Erythroblast (primary cell): ENCODE measurements at regions not wholly inside any gene's neighbourhood (a gene's known extent, or its start where the extent isn't known, plus 50 kb on each side); places are given as distances from the start of the nearest gene placed in this dataset.

Experiments used
- DNase-seq, 2 experiments: peaks; one replicate each; lab custom pipeline; 2025; lab: John Stamatoyannopoulos, UW
- GATA1 ChIP-seq: IDR thresholded peaks from 2 replicates; pipeline ENCODE4 v1.6.1; 2011; ENCODE audit warnings: low read depth, mild to moderate bottlenecking, control low read depth, low read length, moderate library complexity
- POLR2A ChIP-seq: IDR thresholded peaks from 2 replicates; pipeline ENCODE4 v1.6.1; 2011; ENCODE audit warnings: mild to moderate bottlenecking, low read length

DNA sequence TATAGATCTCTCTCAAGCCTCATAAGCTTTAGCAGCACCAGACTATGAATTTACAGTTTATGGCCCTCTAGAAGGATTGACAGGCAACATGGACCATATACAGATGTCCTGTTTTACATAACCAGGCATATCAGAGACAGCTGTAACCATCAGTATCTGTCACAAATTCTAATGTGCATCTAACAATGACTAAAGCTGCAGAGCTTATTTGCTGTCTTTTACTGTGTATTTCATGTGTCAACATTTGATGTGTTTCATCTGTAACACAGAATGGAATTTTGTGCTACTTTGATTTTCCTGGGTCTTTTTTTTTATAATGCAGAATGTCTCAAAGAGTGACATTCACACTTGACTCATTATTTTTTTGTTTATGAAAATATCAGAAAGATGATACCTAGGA, 348.3 kb downstream of the SLC16A7 start:
- TF ChIP-seq POLR2A (no peak), GATA1 (no peak)
- DNase-seq, result no peak

DNA sequence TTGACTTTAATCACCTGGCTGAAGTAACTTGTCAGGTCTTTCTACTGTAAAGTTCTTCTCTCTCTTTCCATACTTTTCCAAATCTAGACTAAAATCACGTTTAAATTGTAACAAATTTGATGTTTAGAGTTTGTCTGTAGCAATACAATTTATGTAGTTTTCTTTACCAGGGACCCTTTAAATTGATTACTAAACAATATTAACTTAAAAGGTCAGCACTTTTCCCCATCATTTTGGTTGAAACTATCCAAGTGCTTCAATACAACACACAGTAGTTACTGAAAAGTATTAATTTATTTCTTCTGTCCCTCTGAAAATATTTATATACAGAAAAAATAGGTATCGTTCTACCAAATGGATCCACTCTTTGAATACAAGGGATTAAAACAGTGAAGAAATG, 350.8 kb downstream of the SLC16A7 start:
- DNase-seq, result no peak
- no peak for TF ChIP-seq GATA1
- TF ChIP-seq POLR2A, result no peak

DNA sequence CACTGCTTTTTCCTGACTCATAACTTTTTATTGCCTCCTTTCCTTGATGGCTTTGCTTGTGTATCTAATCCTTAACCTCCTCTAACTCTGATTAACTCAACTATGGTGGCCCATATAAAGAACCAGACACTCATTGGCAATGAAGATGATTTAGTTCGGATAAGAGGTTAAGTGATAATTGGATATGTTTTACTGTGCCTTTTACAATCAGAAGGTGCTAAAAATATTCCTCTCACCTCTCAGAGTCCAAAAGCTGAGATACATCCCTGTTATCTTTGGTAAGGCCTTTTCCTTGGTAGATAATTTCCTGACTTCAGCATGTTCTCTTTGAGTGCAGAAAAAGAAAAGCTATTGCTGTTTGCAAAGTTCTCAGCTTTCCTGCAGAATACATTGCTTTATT, 367.7 kb downstream of the SLC16A7 start:
- TF ChIP-seq GATA1 (no peak), POLR2A (no peak)
- no peak for DNase-seq

DNA sequence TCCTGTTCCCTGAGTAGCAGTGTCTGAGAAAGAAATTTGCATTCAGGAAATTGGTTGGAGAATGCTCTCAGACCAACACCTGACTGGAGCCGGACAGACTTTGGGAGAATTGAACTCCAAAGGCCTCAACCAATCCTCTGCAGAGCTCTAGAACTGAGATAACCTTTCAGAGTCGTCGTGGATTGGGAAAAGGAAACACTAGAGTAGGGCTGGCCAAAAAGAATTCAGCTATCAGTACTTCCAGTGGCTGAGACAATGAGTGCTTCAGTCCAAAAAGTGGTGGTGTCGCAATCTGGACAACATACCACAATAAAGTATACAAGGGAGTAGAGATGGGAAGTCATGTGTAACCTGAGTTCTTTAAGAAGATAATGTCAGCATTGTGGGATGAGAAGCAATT, 377.1 kb downstream of the SLC16A7 start:
- DNase-seq, result no peak
- TF ChIP-seq POLR2A (no peak), GATA1 (no peak)

DNA sequence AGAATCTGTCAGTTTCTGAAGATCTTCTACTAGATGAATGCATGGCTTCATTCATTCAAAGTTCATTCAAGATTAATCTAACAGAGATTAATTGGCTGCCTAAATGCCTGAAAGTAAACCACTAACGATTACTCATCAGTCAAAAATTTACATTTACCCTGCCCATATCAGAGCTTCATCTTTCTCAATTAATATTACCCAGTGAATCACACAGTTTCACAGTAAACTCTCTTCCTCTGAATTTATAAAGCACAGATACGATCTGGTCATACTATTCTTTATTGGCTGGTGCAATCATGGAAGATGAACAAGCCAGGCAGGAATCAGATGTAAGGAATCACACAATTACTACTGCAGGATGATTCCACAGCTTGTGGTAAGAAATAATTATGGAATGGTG, 377.7 kb downstream of the SLC16A7 start:
- DNase-seq, result no peak
- no peak for TF ChIP-seq POLR2A
- no peak for TF ChIP-seq GATA1

DNA sequence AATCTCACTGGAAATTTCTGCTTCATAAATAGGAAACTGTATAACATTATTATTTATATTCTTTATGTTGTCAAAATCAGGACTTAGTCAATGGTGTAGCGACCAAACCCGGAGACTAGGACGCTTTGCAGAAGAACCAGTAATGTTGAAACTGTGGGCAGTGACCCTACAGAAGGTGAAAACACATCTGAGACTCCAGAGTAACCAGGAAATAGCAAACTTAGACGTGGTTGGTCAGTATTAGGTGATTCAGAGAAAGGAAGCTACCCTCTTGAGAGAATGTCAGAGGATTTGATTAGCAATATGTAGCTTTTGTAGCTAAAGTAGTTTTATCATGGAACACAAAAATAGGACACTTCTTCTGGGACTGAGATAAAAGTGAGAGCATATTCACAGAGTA, 381.9 kb downstream of the SLC16A7 start:
- TF ChIP-seq POLR2A (no peak), GATA1 (no peak)
- DNase-seq, result no peak

DNA sequence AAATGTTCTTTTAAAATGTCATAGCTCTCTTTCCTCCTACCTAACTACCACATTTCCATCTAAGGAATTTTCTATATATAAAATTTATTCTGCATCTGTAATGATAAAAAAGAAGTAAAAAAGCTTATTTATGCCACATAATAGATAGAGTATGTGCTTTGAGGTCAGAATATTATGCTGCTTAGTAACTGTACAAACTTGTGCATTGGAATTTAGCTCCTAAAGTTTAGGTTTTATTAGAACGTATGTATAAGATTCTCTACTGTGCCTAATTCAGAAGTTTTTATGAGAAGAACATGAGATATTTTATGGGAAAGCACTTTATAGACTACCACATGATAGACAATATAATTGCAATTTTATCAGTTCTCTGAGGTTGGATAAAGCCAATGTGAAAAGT, 384.6 kb downstream of the SLC16A7 start:
- no peak for TF ChIP-seq POLR2A
- no peak for TF ChIP-seq GATA1

DNA sequence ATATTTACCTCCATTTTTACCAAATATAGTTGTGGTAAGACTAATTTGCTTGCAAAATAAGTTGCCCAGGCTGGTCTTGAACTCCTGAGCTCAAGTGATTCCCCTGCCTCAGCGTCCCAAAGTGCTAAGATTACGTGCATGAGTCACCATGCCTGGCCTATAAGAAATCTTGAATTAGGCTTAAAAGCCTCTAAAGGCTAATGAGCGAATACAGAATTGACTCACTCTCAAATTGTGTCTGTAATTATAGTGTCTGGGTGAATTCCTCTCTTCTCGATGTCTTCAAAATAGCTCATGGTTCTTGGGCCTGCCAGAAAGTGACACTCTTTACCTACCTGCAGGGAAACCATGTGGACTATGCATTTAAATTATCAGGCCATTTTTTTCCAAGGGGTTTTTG, 403.5 kb downstream of the SLC16A7 start:
- DNase-seq, result no peak
- no peak for TF ChIP-seq POLR2A
- no peak for TF ChIP-seq GATA1

More for the DNA sequence above, 384.6 kb downstream of the SLC16A7 start:
- DNase-seq, result no peak

DNA sequence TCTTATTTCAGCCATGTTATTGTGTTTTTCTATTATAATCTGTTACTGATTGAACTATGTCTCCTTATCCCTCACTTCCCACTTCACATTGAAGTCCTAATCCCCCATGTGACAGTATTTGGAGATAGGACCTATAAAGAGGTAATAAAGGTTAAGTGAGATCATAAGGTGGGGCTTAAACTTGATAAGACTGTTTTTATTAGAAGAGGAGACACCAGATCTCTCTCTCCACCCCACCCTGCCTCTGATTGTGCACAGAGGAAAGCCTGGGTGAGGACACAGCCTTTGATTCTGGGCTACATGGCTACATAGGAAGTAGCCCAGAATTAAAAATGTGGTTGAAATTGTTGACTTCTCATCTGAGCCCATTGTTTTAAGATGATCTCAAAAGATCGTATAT, 414.7 kb downstream of the SLC16A7 start:
- TF ChIP-seq POLR2A (no peak), GATA1 (no peak)
- DNase-seq, result no peak

DNA sequence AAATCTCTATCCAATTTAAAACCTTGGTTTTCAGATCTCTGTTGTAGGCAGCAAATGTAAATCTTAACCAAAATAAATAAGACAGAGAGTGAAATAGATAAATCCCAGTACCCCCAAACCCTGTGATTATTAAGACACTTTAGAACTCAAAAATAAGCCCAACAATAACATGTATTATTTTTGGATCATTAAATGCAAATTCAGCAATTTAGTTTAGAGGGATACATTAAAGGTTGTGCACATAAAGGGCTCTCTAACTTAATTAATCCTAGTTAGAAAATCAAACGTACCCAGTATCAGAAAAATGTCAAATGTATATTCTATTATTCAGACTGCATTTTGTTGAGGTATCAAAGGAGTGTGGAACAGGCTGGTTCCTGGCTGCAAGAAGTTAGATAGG, 416.8 kb downstream of the SLC16A7 start:
- no peak for TF ChIP-seq GATA1
- no peak for TF ChIP-seq POLR2A
- no peak for DNase-seq

DNA sequence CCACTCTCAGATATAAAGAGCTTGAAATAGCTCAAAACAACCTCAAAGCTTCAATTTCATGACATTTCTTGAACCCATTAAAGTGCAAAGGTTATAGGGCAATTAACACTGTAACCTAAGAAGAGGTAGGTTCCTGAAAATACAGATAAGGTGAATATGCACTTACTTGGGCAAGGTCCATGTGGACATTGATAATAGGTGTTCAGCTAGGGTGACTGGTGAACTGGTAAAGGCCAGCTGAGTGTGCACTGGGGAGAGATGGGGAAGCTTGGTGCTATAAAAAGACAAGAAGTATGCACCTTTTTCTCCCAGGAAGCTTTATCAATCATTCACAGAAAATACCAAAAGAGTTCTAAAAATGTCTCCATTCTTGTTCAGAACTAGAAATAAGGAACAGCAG, 418.6 kb downstream of the SLC16A7 start:
- no peak for TF ChIP-seq GATA1
- no peak for TF ChIP-seq POLR2A

DNA sequence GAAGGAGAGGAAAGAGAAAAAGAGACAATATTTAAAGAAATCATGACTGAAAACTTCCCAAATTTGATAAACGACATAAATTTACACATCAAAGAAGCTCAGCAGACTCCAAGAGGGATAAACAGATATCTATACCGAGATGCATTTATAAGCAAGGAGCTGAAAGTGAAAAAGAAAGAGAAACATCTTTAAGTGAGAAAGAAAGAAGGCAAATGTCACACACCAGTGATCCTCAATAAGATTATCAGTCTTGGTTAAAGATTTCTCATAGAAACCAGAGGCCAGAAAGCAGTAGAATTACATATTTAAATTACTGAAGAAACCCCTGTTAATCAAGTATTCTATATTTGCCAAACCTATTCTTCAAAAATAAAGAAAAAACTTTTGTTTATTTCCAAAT, 424.2 kb downstream of the SLC16A7 start:
- no peak for DNase-seq
- TF ChIP-seq POLR2A, result no peak
- TF ChIP-seq GATA1, result no peak

More for the DNA sequence above, 418.6 kb downstream of the SLC16A7 start:
- no peak for DNase-seq

DNA sequence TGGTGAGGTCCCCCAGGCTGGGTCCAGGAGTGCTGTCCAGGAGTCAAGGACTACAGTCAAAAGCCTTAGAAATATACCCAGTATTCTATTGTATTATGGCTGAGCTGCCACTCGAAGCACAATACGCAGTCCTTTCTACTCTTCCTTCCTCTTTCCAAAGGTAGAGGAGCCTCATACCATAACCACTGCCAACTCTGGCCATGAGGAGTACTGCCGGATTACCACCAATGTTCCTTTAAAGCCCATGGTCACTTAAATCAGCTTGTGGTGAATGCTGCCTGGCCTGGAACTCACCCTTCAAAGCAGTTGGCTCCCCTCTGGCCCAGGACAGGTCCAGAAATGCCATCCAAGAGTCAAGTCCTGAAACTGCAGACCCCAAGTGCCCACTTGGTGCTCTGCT, 425.4 kb downstream of the SLC16A7 start:
- no peak for TF ChIP-seq POLR2A
- TF ChIP-seq GATA1, result no peak
- DNase-seq, result no peak

DNA sequence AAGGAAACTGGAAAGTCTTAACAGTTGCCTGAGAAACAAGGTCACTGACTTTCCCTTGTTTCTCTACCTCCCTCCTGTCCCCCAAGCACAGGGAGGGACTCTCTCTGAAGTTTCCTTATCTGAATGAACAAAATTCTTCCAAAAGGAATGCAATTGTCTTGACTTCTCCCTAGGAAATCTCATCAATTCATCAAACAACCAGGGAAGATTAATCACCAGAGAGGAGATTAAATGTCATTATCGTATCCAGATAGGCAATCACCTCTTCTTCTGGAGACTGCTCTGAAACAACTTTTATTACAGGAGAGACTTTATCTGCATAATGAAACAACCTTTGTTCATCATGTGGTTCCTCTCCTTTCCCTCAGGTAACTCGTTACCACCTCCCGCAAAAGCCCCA, 431.4 kb downstream of the SLC16A7 start:
- DNase-seq, result no peak
- TF ChIP-seq POLR2A (no peak), GATA1 (no peak)

DNA sequence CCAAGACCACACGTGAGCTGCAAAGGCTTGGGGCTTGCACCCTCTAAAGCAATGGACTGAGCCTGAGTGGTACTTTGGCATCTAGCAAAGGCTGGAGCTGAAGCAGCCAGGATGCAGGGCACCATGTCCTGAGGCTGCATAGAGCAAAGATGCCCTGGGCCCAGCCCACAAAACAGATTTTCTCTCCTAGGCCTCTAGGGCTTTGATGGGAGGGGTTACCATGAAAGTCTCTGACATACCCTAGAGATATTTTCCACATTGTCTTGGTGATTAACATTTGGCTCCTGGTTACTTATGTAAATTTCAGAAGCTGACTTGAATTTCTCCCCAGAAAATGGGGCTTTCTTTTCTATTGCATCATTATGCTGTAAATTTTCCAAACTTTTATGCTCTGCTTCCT, 438.3 kb downstream of the SLC16A7 start:
- DNase-seq, result no peak
- TF ChIP-seq GATA1, result no peak
- no peak for TF ChIP-seq POLR2A

DNA sequence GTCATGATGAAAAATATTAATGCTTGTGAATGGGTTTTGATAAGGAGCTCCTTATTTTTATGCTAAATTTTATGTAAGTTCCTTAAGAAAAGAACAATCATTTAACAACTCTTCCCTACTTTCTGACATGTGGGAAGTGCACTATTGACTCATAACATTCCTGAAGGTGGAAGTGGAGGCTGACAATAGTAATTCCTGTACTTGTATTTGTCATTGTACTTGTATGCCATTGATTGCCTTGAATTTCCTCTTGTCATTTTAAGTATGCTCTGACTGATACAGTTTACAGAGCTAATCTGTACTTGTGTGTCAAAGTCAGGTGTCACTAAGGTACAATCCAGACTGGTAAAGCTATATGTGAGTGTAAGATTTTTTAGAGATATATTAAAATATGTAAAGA, 440.0 kb downstream of the SLC16A7 start:
- DNase-seq, result no peak
- no peak for TF ChIP-seq POLR2A
- no peak for TF ChIP-seq GATA1

DNA sequence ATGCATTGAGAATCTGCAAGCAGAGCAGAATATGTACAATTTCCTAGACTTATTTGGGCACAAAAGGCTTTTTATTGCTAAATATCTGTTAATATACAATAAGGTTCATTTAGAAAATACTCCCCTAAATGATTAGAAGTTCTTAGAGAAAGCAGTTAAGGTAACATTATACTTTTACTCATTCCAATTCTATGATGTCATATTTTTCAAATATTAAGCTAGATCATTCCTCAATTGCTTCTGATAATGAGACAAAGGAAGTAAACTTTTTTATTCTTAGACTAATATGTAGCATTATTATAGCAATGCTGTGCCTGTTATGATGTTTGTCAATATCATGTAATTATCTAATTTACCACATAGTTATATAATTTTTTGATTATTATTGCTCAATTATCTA, 447.0 kb downstream of the SLC16A7 start:
- no peak for DNase-seq
- TF ChIP-seq GATA1, result no peak
- TF ChIP-seq POLR2A, result no peak

DNA sequence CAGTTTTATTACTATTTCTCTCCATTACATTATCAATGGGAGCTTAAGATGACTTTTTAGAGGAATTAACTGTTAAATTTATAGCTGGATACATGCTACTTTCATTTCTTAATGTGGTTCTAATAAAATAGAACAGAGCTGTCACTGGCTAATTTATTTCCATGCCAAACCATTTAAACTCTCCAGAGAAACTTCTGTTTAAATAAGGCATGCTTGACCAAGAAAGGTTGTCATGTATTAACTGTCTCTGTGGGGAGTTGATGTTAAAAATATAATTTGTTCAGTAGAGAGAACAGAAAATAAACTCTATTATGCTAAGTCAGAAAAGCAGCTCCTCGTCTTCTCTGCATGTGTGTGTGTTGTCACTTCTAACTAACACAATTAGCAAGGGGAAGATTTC, 447.4 kb downstream of the SLC16A7 start:
- DNase-seq, result no peak
- TF ChIP-seq GATA1 (no peak), POLR2A (no peak)
